ENCODE measurements at regions not wholly inside any gene's neighbourhood (a gene's known extent, or its start where the extent isn't known, plus 50 kb on each side); places are given as distances from the start of the nearest gene placed in this dataset.

DNA sequence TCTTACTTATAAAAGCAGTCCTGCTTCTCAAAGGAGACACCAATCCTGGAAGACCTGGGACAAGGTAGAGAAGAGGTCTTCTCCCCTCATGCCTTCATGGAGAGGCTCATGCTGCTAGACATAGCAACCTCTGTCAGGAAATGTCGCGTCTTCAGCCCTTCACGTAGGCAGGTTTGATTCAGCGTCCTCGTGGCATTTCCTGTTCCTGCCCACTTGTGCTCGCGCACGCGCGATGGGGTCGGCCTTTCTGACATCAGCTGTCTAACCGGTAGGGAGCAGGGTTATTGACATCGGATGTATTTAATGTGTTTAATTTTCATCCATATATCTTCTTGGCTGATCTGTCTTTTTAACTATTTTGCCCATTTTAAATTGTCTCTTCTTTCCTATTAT lies 292.4 kb downstream of the THBS2 start:
- no peak overlapping the region for H2BK15ac ChIP-seq (ENCODE audit: low read depth, low read length)
- H3K4me1 ChIP-seq (ENCODE audit: control insufficient read depth, insufficient read depth, low read length), result peaks cover 3% of the 10 kb centered on the region
- no peak overlapping the region for H3K4ac ChIP-seq (ENCODE audit: low read depth, low read length)
- H3K14ac ChIP-seq (replicated peaks; ENCODE audit: low read depth, low read length), result no peak overlapping the region
- in situ Hi-C loops (cut with MboI; ENCODE audit: low sequenced_read_pairs) (no loop called here), dilution Hi-C loops (cut with HindIII; ENCODE audit: low sequenced_read_pairs, unreplicated experiment) (no loop called here), intact Hi-C loops (cut with micrococcal nuclease) (no loop called here)
- H3K9ac ChIP-seq (ENCODE audit: low read depth, low read length), result no peak overlapping the region
- H3K79me1 ChIP-seq (ENCODE audit: low read depth in 1 of 2, low read length in 2 of 2), result no peaks in the 10 kb centered on the region
- no peak overlapping the region for H2AK5ac ChIP-seq (ENCODE audit: low read depth, low read length)
- CTCF ChIA-PET, result no interaction called here
- H3K27me3 ChIP-seq (ENCODE audit: control insufficient read depth, insufficient read depth, low read length), result no peaks in the 10 kb centered on the region; the same call in 1 of the 2 replicates
- no peak overlapping the region for H2BK5ac ChIP-seq (ENCODE audit: low read depth, low read length, poor library complexity, severe bottlenecking)
- POLR2A ChIA-PET (ENCODE audit: unreplicated experiment), result no interaction called here
- no peak overlapping the region for H2AK9ac ChIP-seq (replicated peaks; ENCODE audit: low read depth, low read length, poor library complexity)
- H3K56ac ChIP-seq (ENCODE audit: extremely low read depth, insufficient read depth, low read length), result no peak overlapping the region
- no peak overlapping the region for H3K4me2 ChIP-seq (ENCODE audit: low read depth, low read length)
- H2BK20ac ChIP-seq (ENCODE audit: low read depth, low read length), result no peak overlapping the region
- H3K9me3 ChIP-seq (ENCODE audit: control insufficient read depth, insufficient read depth, low read length), result no peaks in the 10 kb centered on the region
- DNase-seq, result no peak
- no peaks in the 10 kb centered on the region for H3K36me3 ChIP-seq (ENCODE audit: control insufficient read depth, insufficient read depth, low read length)
- H3K23ac ChIP-seq (ENCODE audit: low read depth, low read length), result no peak overlapping the region
- no peak overlapping the region for H3K27ac ChIP-seq (ENCODE audit: insufficient read depth, low read length)
- H2AFZ ChIP-seq (replicated peaks; ENCODE audit: low read length, poor library complexity), result no peak overlapping the region
- no peak overlapping the region for H3K4me3 ChIP-seq (ENCODE audit: insufficient read depth, low read depth, low read length)
- no peak overlapping the region for H3K18ac ChIP-seq (ENCODE audit: low read depth, low read length)
- 93% methylated on average over 3 of the region's 13 CpGs; no CpG with 5 or more reads in 1 of the 2 experiments for WGBS, 2 experiments (ENCODE audit: extremely low coverage in 2 of 2, insufficient read length in 1 of 2)
- TF ChIP-seq ELK1 (IDR thresholded peaks at IDR 0.05; ENCODE audit: borderline replicate concordance, low read depth, low read length) (no peak), POLR2A (IDR thresholded peaks at IDR 0.05; ENCODE audit: low read depth, low read length) (no peak), USF2 (IDR thresholded peaks at IDR 0.05; ENCODE audit: low read depth, low read length) (no peak), CEBPB (IDR thresholded peaks at IDR 0.05; ENCODE audit: low read depth, low read length) (no peak), CHD1 (IDR thresholded peaks at IDR 0.05; ENCODE audit: low read depth, low read length) (no peak), SMC3 (IDR thresholded peaks at IDR 0.05; ENCODE audit: low read depth, low read length) (no peak), RFX5 (IDR thresholded peaks at IDR 0.05; ENCODE audit: low read depth, low read length) (no peak), MAZ (IDR thresholded peaks at IDR 0.05; ENCODE audit: borderline replicate concordance, low read depth, low read length) (no peak), MAFK (IDR thresholded peaks at IDR 0.05; ENCODE audit: low read depth, low read length) (no peak), CTCF (conservative IDR thresholded peaks at IDR 0.05; ENCODE audit: low read depth, low read length) (no peak), RCOR1 (IDR thresholded peaks at IDR 0.05; ENCODE audit: insufficient replicate concordance, low read length) (no peak), MXI1 (IDR thresholded peaks at IDR 0.05; ENCODE audit: borderline replicate concordance, low read depth, low read length) (no peak), NFE2L2 (IDR thresholded peaks at IDR 0.05; ENCODE audit: low read depth, low read length) (no peak), RAD21 (IDR thresholded peaks at IDR 0.05; ENCODE audit: low read length) (no peak), BHLHE40 (IDR thresholded peaks at IDR 0.05; ENCODE audit: low read depth, low read length) (no peak), FOS (IDR thresholded peaks at IDR 0.05; ENCODE audit: low read depth, low read length) (no peak)
- ATAC-seq (ENCODE audit: low read depth), result no peak
- no peak overlapping the region for H4K8ac ChIP-seq (ENCODE audit: low read depth in 2 of 2, low read length in 2 of 2)
- no peak overlapping the region for H2BK120ac ChIP-seq (ENCODE audit: low read depth, low read length)
- no peak overlapping the region for H4K91ac ChIP-seq (ENCODE audit: insufficient read depth, low read depth, low read length)
- no TSS peak for BruUV-seq (replicated peaks)
- H4K20me1 ChIP-seq (ENCODE audit: insufficient read depth, low read length), result no peaks in the 10 kb centered on the region
- no peak overlapping the region for H4K5ac ChIP-seq (ENCODE audit: low read depth, low read length)
- no peaks in the 10 kb centered on the region for H3K9me1 ChIP-seq (ENCODE audit: insufficient read depth, low read length)
